ENCODE measurements at regions not wholly inside any gene's neighbourhood (a gene's known extent, or its start where the extent isn't known, plus 50 kb on each side); places are given as distances from the start of the nearest gene placed in this dataset.

GRCh38 chr15:93360976-93361375 lies 272.0 kb upstream of the RGMA start:
- no peaks in the 10 kb centered on the region for H3K4me1 ChIP-seq (ENCODE audit: control insufficient read depth in 1 of 2, low read depth in 2 of 2)
- no peaks in the 10 kb centered on the region for H3K27me3 ChIP-seq (replicated peaks; ENCODE audit: insufficient read depth)
- ATAC-seq (ENCODE audit: insufficient number of reproducible peaks, low FRiP score, low read depth) (no peak), DNase-seq (ENCODE audit: low spot score) (no peak)
- H3K9me3 ChIP-seq: no peaks in the 10 kb centered on the region
- no peaks in the 10 kb centered on the region for H3K36me3 ChIP-seq
- H3K4me3 ChIP-seq: no peak overlapping the region
- no peak overlapping the region for H3K27ac ChIP-seq
- TF ChIP-seq, protein P1, sequence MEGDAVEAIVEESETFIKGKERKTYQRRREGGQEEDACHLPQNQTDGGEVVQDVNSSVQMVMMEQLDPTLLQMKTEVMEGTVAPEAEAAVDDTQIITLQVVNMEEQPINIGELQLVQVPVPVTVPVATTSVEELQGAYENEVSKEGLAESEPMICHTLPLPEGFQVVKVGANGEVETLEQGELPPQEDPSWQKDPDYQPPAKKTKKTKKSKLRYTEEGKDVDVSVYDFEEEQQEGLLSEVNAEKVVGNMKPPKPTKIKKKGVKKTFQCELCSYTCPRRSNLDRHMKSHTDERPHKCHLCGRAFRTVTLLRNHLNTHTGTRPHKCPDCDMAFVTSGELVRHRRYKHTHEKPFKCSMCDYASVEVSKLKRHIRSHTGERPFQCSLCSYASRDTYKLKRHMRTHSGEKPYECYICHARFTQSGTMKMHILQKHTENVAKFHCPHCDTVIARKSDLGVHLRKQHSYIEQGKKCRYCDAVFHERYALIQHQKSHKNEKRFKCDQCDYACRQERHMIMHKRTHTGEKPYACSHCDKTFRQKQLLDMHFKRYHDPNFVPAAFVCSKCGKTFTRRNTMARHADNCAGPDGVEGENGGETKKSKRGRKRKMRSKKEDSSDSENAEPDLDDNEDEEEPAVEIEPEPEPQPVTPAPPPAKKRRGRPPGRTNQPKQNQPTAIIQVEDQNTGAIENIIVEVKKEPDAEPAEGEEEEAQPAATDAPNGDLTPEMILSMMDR (IDR thresholded peaks at IDR 0.05): no peak

DNA sequence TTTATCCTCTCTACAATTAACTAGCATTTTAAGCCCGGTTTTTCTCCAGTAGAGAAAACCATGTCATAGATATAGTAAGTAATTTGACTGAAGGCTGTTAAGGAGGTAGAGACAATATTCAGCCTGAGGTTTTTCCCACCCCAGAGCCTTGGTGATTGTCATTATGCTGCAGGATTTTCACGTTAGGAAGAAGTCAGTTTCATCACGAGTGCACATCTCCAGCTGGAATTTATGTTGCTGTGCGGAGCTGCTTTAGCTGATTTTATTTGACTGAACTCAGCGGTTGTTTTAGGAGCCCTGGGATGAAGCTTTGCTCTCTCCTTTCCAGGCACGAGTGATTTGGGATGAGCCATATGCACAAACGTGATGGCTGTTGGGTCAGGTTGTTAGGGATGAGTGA lies 271.3 kb upstream of the RGMA start:
- ATAC-seq (ENCODE audit: insufficient number of reproducible peaks, low FRiP score, low read depth): no peak
- DNase-seq (ENCODE audit: low spot score): no peak

DNA sequence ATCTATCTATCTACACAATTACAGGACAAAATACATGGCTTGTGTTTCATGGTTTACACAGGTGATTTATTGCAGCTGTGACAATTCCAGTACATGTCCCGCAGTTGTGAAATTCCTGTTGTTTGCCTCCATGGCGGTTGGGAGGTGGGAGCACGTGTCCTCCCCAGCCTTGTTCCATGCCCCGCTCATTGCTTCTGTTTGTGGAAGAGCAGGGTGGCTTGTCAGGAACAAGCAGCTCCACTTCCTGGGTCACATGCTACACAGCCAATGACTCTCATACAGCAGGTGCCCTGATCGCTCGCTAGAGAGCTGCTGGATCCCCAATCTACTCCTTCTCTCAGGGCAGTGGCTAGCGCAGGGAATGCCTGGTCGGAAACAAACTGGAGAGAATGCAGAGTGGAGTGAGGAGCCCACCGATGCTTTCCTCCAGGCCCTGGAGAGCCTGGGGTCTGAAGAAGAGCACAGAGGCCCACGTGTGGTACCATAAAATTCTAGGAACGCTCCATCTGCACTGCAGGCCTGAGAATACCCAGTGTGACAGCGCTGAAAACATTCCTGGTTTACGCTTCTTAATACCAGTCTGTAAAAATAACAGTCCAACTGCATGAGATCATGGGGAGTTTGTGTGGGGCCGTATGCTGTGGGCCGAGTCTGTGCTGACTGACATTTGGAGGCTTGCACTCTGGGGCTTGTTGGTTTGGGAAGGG lies 270.6 kb upstream of the RGMA start:
- Histone ChIP-seq H3K27ac (no peak overlapping the region), H3K4me3 (no peak overlapping the region), H3K4me1 (ENCODE audit: control insufficient read depth in 1 of 2, low read depth in 2 of 2) (no peaks in the 10 kb centered on the region), H3K36me3 (no peaks in the 10 kb centered on the region), H3K27me3 (replicated peaks; ENCODE audit: insufficient read depth) (no peaks in the 10 kb centered on the region), H3K9me3 (no peaks in the 10 kb centered on the region)
- TF ChIP-seq, protein P1 (IDR thresholded peaks at IDR 0.05): no peak
- DNase-seq (ENCODE audit: low spot score) (no peak), ATAC-seq (ENCODE audit: insufficient number of reproducible peaks, low FRiP score, low read depth) (no peak)

More for the DNA sequence above, 271.3 kb upstream of the RGMA start:
- no peaks in the 10 kb centered on the region for H3K9me3 ChIP-seq
- no peaks in the 10 kb centered on the region for H3K27me3 ChIP-seq (replicated peaks; ENCODE audit: insufficient read depth)
- no peaks in the 10 kb centered on the region for H3K4me1 ChIP-seq (ENCODE audit: control insufficient read depth in 1 of 2, low read depth in 2 of 2)
- no peak overlapping the region for H3K4me3 ChIP-seq
- TF ChIP-seq, protein P1 (IDR thresholded peaks at IDR 0.05): no peak
- no peaks in the 10 kb centered on the region for H3K36me3 ChIP-seq
- H3K27ac ChIP-seq: no peak overlapping the region

- H3K27ac ChIP-seq: no peak overlapping the region
- TF ChIP-seq, protein P1 (IDR thresholded peaks at IDR 0.05): no peak
- no peaks in the 10 kb centered on the region for H3K9me3 ChIP-seq
- H3K4me3 ChIP-seq: no peak overlapping the region
- H3K4me1 ChIP-seq (ENCODE audit: control insufficient read depth in 1 of 2, low read depth in 2 of 2): no peaks in the 10 kb centered on the region
- ATAC-seq (ENCODE audit: insufficient number of reproducible peaks, low FRiP score, low read depth) (no peak), DNase-seq (ENCODE audit: low spot score) (no peak)
- no peaks in the 10 kb centered on the region for H3K27me3 ChIP-seq (replicated peaks; ENCODE audit: insufficient read depth)
- no peaks in the 10 kb centered on the region for H3K36me3 ChIP-seq
Measured at GRCh38 chr15:93359060-93359408, 270.0 kb upstream of the RGMA start.

- no peaks in the 10 kb centered on the region for H3K4me1 ChIP-seq (ENCODE audit: control insufficient read depth in 1 of 2, low read depth in 2 of 2)
- DNase-seq (ENCODE audit: low spot score) (no peak), ATAC-seq (ENCODE audit: insufficient number of reproducible peaks, low FRiP score, low read depth) (no peak)
- no peaks in the 10 kb centered on the region for H3K9me3 ChIP-seq
- H3K27ac ChIP-seq: no peak overlapping the region
- H3K36me3 ChIP-seq: no peaks in the 10 kb centered on the region
- H3K27me3 ChIP-seq (replicated peaks; ENCODE audit: insufficient read depth): no peaks in the 10 kb centered on the region
- TF ChIP-seq, protein P1 (IDR thresholded peaks at IDR 0.05): no peak
- H3K4me3 ChIP-seq: no peak overlapping the region
Measured at GRCh38 chr15:93358166-93359059, 269.4 kb upstream of the RGMA start.
